ENCODE measurements at regions not wholly inside any gene's neighbourhood (a gene's known extent, or its start where the extent isn't known, plus 50 kb on each side); places are given as distances from the start of the nearest gene placed in this dataset.
"Not testable (repeated sequence)": the region's sequence is repeated elsewhere in the genome, so short reads cannot be mapped to it uniquely, and the experiment has no call there.

DNA sequence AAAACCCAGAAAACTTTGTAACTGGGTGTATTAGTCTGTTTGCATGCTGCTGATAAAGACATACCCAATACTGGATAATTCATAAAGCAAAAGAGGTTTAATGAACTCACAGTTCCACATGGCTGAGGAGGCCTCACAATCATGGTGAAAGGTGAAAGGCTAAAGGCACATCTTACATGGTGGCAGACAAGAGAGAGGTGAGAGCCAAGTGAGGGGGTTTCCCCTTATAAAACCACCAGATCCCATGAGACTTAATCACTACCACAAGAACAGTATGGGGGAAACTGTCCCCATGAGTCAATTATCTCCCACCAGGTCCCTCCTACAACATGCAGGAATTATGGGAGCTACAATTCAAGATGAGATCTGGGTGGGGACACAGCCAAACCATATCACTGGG, 68.9 kb upstream of the TNKS2 start:
- H2AK5ac ChIP-seq (ENCODE audit: low read depth, low read length); H4K8ac ChIP-seq (ENCODE audit: low read depth in 2 of 2, low read length in 2 of 2); dilution Hi-C loops (cut with HindIII; ENCODE audit: low sequenced_read_pairs, unreplicated experiment); H3K9me1 ChIP-seq (ENCODE audit: insufficient read depth, low read length); DNase-seq; H3K4me1 ChIP-seq (ENCODE audit: control insufficient read depth, insufficient read depth, low read length); POLR2A ChIA-PET (ENCODE audit: unreplicated experiment); H3K9ac ChIP-seq (ENCODE audit: low read depth, low read length); H4K91ac ChIP-seq (ENCODE audit: insufficient read depth, low read depth, low read length); H3K27ac ChIP-seq (ENCODE audit: insufficient read depth, low read length); H3K27me3 ChIP-seq (ENCODE audit: control insufficient read depth, insufficient read depth, low read length); H2BK120ac ChIP-seq (ENCODE audit: low read depth, low read length); ATAC-seq (ENCODE audit: low read depth); H4K5ac ChIP-seq (ENCODE audit: low read depth, low read length); H3K79me1 ChIP-seq (ENCODE audit: low read depth in 1 of 2, low read length in 2 of 2); H4K20me1 ChIP-seq (ENCODE audit: insufficient read depth, low read length); intact Hi-C loops (cut with micrococcal nuclease); H3K14ac ChIP-seq (replicated peaks; ENCODE audit: low read depth, low read length); H3K4me2 ChIP-seq (ENCODE audit: low read depth, low read length); CTCF ChIA-PET; H2AFZ ChIP-seq (replicated peaks; ENCODE audit: low read length, poor library complexity); H3K56ac ChIP-seq (ENCODE audit: extremely low read depth, insufficient read depth, low read length); H3K36me3 ChIP-seq (ENCODE audit: control insufficient read depth, insufficient read depth, low read length); H2BK15ac ChIP-seq (ENCODE audit: low read depth, low read length); H3K9me3 ChIP-seq (ENCODE audit: control insufficient read depth, insufficient read depth, low read length); H2AK9ac ChIP-seq (replicated peaks; ENCODE audit: low read depth, low read length, poor library complexity); BruUV-seq (replicated peaks); H2BK5ac ChIP-seq (ENCODE audit: low read depth, low read length, poor library complexity, severe bottlenecking); in situ Hi-C loops (cut with MboI; ENCODE audit: low sequenced_read_pairs); H3K4ac ChIP-seq (ENCODE audit: low read depth, low read length); H3K18ac ChIP-seq (ENCODE audit: low read depth, low read length); H3K4me3 ChIP-seq (ENCODE audit: insufficient read depth, low read depth, low read length); H2BK20ac ChIP-seq (ENCODE audit: low read depth, low read length); H3K23ac ChIP-seq (ENCODE audit: low read depth, low read length): not testable (repeated sequence)

Data from IMR-90 (cell line).